Liver (tissue), 2 donors: ENCODE measurements at regions not wholly inside any gene's neighbourhood (a gene's known extent, or its start where the extent isn't known, plus 50 kb on each side); places are given as distances from the start of the nearest gene placed in this dataset.

Source experiments
- HNF4G ChIP-seq: IDR thresholded peaks from 2 replicates; pipeline ENCODE4 v1.6.1; 2016; ENCODE audit warnings: antibody characterized with exemption
- SP1 ChIP-seq: IDR thresholded peaks from 2 replicates; pipeline ENCODE4 v1.6.1; 2018; ENCODE audit warnings: antibody characterized with exemption, mild to moderate bottlenecking
- YY1 ChIP-seq: IDR thresholded peaks from 2 replicates; pipeline ENCODE4 v1.6.1; 2016; ENCODE audit warnings: antibody characterized with exemption, mild to moderate bottlenecking
- donor health status: healthy.

- no peak for TF ChIP-seq HNF4G
- TF ChIP-seq SP1 = no peak
- TF ChIP-seq YY1 = no peak
Observed at GRCh38 chr9:30012622-30013021, 2371.8 kb upstream of the ACO1 start.
